ENCODE measurements at regions not wholly inside any gene's neighbourhood (a gene's known extent, or its start where the extent isn't known, plus 50 kb on each side); places are given as distances from the start of the nearest gene placed in this dataset.

GRCh38 chr10:32156031-32156495 is 99.8 kb upstream of the KIF5B start:
- Histone ChIP-seq H3K27me3 (ENCODE audit: control insufficient read depth, insufficient read depth, low read length) (no peaks in the 10 kb centered on the region), H3K36me3 (replicated peaks; ENCODE audit: control insufficient read depth, insufficient read depth, low read length) (no peaks in the 10 kb centered on the region), H3K4me3 (ENCODE audit: insufficient read depth, low read depth, low read length) (no peak overlapping the region)
- DNase-seq = no peak

GRCh38 chr10:32155075-32155516 is 98.9 kb upstream of the KIF5B start:
- Histone ChIP-seq H3K27me3 (ENCODE audit: control insufficient read depth, insufficient read depth, low read length) (no peaks in the 10 kb centered on the region), H3K36me3 (replicated peaks; ENCODE audit: control insufficient read depth, insufficient read depth, low read length) (no peaks in the 10 kb centered on the region), H3K4me3 (ENCODE audit: insufficient read depth, low read depth, low read length) (no peak overlapping the region)
- no peak for DNase-seq

- DNase-seq = no peak
- Histone ChIP-seq H3K36me3 (replicated peaks; ENCODE audit: control insufficient read depth, insufficient read depth, low read length) (no peaks in the 10 kb centered on the region), H3K4me3 (ENCODE audit: insufficient read depth, low read depth, low read length) (no peak overlapping the region), H3K27me3 (ENCODE audit: control insufficient read depth, insufficient read depth, low read length) (no peaks in the 10 kb centered on the region)
These were observed 97.7 kb upstream of the KIF5B start for GRCh38 chr10:32153931-32154330.

- no peaks in the 10 kb centered on the region for H3K27me3 ChIP-seq (ENCODE audit: control insufficient read depth, insufficient read depth, low read length)
- no peak overlapping the region for H3K4me3 ChIP-seq (ENCODE audit: insufficient read depth, low read depth, low read length)
- H3K36me3 ChIP-seq (replicated peaks; ENCODE audit: control insufficient read depth, insufficient read depth, low read length) = no peaks in the 10 kb centered on the region
- no peak for DNase-seq
These were observed 97.0 kb upstream of the KIF5B start for GRCh38 chr10:32153252-32153651.

- Histone ChIP-seq H3K4me3 (ENCODE audit: insufficient read depth, low read depth, low read length) (no peak overlapping the region), H3K36me3 (replicated peaks; ENCODE audit: control insufficient read depth, insufficient read depth, low read length) (no peaks in the 10 kb centered on the region), H3K27me3 (ENCODE audit: control insufficient read depth, insufficient read depth, low read length) (no peaks in the 10 kb centered on the region)
- no peak for DNase-seq
These were observed 95.6 kb upstream of the KIF5B start for GRCh38 chr10:32151871-32152270.

GRCh38 chr10:32150532-32151101 is 94.4 kb upstream of the KIF5B start:
- H3K36me3 ChIP-seq (replicated peaks; ENCODE audit: control insufficient read depth, insufficient read depth, low read length) = no peaks in the 10 kb centered on the region
- no peak for DNase-seq
- no peaks in the 10 kb centered on the region for H3K27me3 ChIP-seq (ENCODE audit: control insufficient read depth, insufficient read depth, low read length)
- H3K4me3 ChIP-seq (ENCODE audit: insufficient read depth, low read depth, low read length) = no peak overlapping the region

- H3K4me3 ChIP-seq (ENCODE audit: insufficient read depth, low read depth, low read length) = no peak overlapping the region
- no peaks in the 10 kb centered on the region for H3K27me3 ChIP-seq (ENCODE audit: control insufficient read depth, insufficient read depth, low read length)
- peak; percentile 28 for DNase-seq
- H3K36me3 ChIP-seq (replicated peaks; ENCODE audit: control insufficient read depth, insufficient read depth, low read length) = no peaks in the 10 kb centered on the region
These were observed 93.2 kb upstream of the KIF5B start for GRCh38 chr10:32149252-32149955.

GRCh38 chr10:32148864-32149251 is 92.6 kb upstream of the KIF5B start:
- no peak for DNase-seq
- H3K36me3 ChIP-seq (replicated peaks; ENCODE audit: control insufficient read depth, insufficient read depth, low read length) = no peaks in the 10 kb centered on the region
- no peaks in the 10 kb centered on the region for H3K27me3 ChIP-seq (ENCODE audit: control insufficient read depth, insufficient read depth, low read length)
- no peak overlapping the region for H3K4me3 ChIP-seq (ENCODE audit: insufficient read depth, low read depth, low read length)

- Histone ChIP-seq H3K36me3 (replicated peaks; ENCODE audit: control insufficient read depth, insufficient read depth, low read length) (no peaks in the 10 kb centered on the region), H3K4me3 (ENCODE audit: insufficient read depth, low read depth, low read length) (no peak overlapping the region), H3K27me3 (ENCODE audit: control insufficient read depth, insufficient read depth, low read length) (no peaks in the 10 kb centered on the region)
- DNase-seq = no peak
These were observed 91.5 kb upstream of the KIF5B start for GRCh38 chr10:32147730-32148129.

GRCh38 chr10:32146166-32146565 is 89.9 kb upstream of the KIF5B start:
- Histone ChIP-seq H3K36me3 (replicated peaks; ENCODE audit: control insufficient read depth, insufficient read depth, low read length) (no peaks in the 10 kb centered on the region), H3K27me3 (ENCODE audit: control insufficient read depth, insufficient read depth, low read length) (no peaks in the 10 kb centered on the region), H3K4me3 (ENCODE audit: insufficient read depth, low read depth, low read length) (no peak overlapping the region)
- DNase-seq = no peak

GRCh38 chr10:32144817-32145688 is 88.8 kb upstream of the KIF5B start:
- DNase-seq = no peak
- no peaks in the 10 kb centered on the region for H3K27me3 ChIP-seq (ENCODE audit: control insufficient read depth, insufficient read depth, low read length)
- H3K36me3 ChIP-seq (replicated peaks; ENCODE audit: control insufficient read depth, insufficient read depth, low read length) = no peaks in the 10 kb centered on the region
- H3K4me3 ChIP-seq (ENCODE audit: insufficient read depth, low read depth, low read length) = no peak overlapping the region

- H3K27me3 ChIP-seq (ENCODE audit: control insufficient read depth, insufficient read depth, low read length) = no peaks in the 10 kb centered on the region
- no peak overlapping the region for H3K4me3 ChIP-seq (ENCODE audit: insufficient read depth, low read depth, low read length)
- DNase-seq = no peak
- H3K36me3 ChIP-seq (replicated peaks; ENCODE audit: control insufficient read depth, insufficient read depth, low read length) = no peaks in the 10 kb centered on the region
These were observed 87.2 kb upstream of the KIF5B start for GRCh38 chr10:32143302-32143847.

GRCh38 chr10:32142646-32143045 is 86.4 kb upstream of the KIF5B start:
- no peaks in the 10 kb centered on the region for H3K27me3 ChIP-seq (ENCODE audit: control insufficient read depth, insufficient read depth, low read length)
- DNase-seq = no peak
- H3K4me3 ChIP-seq (ENCODE audit: insufficient read depth, low read depth, low read length) = no peak overlapping the region
- no peaks in the 10 kb centered on the region for H3K36me3 ChIP-seq (replicated peaks; ENCODE audit: control insufficient read depth, insufficient read depth, low read length)

GRCh38 chr10:32141018-32141807 is 85.0 kb upstream of the KIF5B start:
- Histone ChIP-seq H3K4me3 (ENCODE audit: insufficient read depth, low read depth, low read length) (no peak overlapping the region), H3K27me3 (ENCODE audit: control insufficient read depth, insufficient read depth, low read length) (no peaks in the 10 kb centered on the region), H3K36me3 (replicated peaks; ENCODE audit: control insufficient read depth, insufficient read depth, low read length) (no peaks in the 10 kb centered on the region)
- no peak for DNase-seq

Data from H7 (cell line).